ENCODE measurements at regions not wholly inside any gene's neighbourhood (a gene's known extent, or its start where the extent isn't known, plus 50 kb on each side); places are given as distances from the start of the nearest gene placed in this dataset.

DNA sequence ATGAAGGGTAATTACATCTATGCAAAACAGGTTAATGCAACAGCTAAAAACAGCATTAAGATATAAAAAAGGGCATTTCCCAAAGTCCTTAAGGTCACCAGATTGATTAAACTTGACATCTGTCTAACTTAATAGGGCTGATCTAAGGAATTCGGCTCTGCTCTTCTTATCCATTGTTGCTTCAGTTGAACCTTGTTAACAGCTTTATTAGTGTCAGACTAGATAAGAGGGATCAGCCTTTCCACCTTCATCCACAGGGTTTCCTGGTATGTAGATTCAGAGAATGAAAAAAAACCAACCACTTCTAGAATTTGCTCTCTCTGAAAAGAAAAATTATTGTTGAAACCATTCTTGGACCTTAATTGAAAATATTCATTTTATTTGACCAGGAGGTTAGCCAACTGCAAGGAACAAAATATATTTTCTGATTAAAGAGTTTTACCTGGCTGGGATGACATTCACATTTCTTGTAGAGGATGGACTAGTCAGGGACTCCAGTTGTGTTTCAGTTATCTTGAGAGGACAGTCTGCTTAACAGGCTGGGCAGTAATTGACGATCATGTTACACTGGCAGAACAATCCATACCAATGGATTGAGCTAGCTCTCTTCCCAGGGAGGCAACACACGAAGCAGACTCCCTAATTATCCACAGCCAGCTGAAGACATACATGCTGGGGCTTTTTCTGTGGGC is 357.4 kb upstream of the ACVR2A start:
- no peaks in the 10 kb centered on the region for H3K36me3 ChIP-seq
- no peak for ATAC-seq

DNA sequence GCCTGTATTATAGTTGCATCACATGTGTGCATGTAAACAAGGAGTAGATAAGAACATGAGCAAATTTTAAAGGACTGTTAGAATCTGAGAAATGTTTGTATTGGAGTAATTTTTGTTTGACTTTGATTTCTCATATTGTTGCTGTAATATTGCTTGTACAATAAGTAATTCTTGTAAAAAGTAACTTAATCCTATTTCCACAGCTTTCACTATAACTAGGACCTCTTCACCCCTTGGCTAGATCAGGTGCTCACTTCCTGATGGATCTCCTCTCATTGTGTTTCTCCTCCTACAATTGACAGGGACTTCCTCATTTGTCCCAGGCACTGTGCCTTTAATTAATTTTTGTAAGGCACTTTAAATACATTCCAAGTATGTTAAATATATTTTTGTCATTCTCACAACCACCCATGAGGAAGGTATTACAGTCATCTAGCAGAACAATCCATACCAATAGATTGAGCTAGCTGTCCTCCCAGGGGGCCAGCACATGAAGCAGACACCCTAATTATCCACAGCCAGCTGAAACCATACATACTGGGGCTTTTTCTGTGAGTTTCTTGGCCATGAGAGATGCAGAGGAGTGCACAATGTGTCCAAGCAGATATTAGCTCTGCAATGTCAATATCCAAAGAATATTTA is 359.5 kb upstream of the ACVR2A start:
- ATAC-seq, result no peak
- TF ChIP-seq, protein P1, sequence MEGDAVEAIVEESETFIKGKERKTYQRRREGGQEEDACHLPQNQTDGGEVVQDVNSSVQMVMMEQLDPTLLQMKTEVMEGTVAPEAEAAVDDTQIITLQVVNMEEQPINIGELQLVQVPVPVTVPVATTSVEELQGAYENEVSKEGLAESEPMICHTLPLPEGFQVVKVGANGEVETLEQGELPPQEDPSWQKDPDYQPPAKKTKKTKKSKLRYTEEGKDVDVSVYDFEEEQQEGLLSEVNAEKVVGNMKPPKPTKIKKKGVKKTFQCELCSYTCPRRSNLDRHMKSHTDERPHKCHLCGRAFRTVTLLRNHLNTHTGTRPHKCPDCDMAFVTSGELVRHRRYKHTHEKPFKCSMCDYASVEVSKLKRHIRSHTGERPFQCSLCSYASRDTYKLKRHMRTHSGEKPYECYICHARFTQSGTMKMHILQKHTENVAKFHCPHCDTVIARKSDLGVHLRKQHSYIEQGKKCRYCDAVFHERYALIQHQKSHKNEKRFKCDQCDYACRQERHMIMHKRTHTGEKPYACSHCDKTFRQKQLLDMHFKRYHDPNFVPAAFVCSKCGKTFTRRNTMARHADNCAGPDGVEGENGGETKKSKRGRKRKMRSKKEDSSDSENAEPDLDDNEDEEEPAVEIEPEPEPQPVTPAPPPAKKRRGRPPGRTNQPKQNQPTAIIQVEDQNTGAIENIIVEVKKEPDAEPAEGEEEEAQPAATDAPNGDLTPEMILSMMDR (IDR thresholded peaks at IDR 0.05), result no peak
- no peak for TF ChIP-seq POLR2A (IDR thresholded peaks at IDR 0.05)
- no peak for TF ChIP-seq POLR2AphosphoS5 (IDR thresholded peaks at IDR 0.05)
- Histone ChIP-seq H3K27me3 (no peaks in the 10 kb centered on the region), H3K27ac (no peak overlapping the region), H3K9me3 (no peaks in the 10 kb centered on the region), H3K4me1 (peaks cover 0 to 18% (median 4%) of the 10 kb centered on the region in 3 donors), H3K36me3 (no peaks in the 10 kb centered on the region), H3K4me3 (no peak overlapping the region)

More for the DNA sequence above, 357.4 kb upstream of the ACVR2A start:
- Histone ChIP-seq H3K9me3 (no peaks in the 10 kb centered on the region), H3K27ac (no peak overlapping the region), H3K4me3 (no peak overlapping the region), H3K27me3 (no peaks in the 10 kb centered on the region), H3K4me1 (peaks cover 0 to 10% (median 0%) of the 10 kb centered on the region in 3 donors)
- TF ChIP-seq POLR2AphosphoS5 (IDR thresholded peaks at IDR 0.05), result no peak
- no peak for TF ChIP-seq EP300 (IDR thresholded peaks at IDR 0.05)
- TF ChIP-seq, protein P1 (IDR thresholded peaks at IDR 0.05), result no peak
- TF ChIP-seq POLR2A (IDR thresholded peaks at IDR 0.05), result no peak
- 85 to 86% methylated on average over 1 to 2 of the region's 3 CpGs for WGBS, 2 donors (ENCODE audit: low coverage in 1 of 2)

DNA sequence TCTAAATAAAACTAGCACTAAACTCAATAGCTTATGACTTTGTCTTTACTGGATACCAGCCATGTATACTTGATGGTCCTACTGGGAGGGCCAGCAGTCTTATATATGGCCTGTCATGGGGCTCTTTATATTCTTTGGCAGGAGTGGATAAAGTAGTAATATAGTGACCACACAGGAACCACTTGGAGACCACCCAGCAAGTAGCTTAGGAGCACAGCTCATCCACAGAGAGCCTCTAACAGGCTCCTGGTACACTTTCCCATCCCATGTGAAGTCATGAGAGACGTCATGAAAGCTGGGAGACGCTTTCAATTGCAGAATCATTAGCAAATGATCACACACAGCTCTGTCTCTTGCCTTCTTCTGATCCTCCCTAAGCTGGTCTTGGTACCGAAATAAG is 360.9 kb upstream of the ACVR2A start:
- Histone ChIP-seq H3K36me3 (no peaks in the 10 kb centered on the region), H3K4me1 (peaks cover 0 to 18% (median 4%) of the 10 kb centered on the region in 3 donors), H3K27me3 (no peaks in the 10 kb centered on the region), H3K4me3 (no peak overlapping the region), H3K27ac (no peak overlapping the region), H3K9me3 (no peaks in the 10 kb centered on the region)
- WGBS, 2 donors (ENCODE audit: low coverage in 1 of 2), result 50 to 65% methylated on average over 2 to 3 of the region's 3 CpGs
- no peak for TF ChIP-seq EP300 (IDR thresholded peaks at IDR 0.05)
- TF ChIP-seq, protein P1 (IDR thresholded peaks at IDR 0.05), result no peak
- TF ChIP-seq POLR2A (IDR thresholded peaks at IDR 0.05), result no peak
- no peak for ATAC-seq

DNA sequence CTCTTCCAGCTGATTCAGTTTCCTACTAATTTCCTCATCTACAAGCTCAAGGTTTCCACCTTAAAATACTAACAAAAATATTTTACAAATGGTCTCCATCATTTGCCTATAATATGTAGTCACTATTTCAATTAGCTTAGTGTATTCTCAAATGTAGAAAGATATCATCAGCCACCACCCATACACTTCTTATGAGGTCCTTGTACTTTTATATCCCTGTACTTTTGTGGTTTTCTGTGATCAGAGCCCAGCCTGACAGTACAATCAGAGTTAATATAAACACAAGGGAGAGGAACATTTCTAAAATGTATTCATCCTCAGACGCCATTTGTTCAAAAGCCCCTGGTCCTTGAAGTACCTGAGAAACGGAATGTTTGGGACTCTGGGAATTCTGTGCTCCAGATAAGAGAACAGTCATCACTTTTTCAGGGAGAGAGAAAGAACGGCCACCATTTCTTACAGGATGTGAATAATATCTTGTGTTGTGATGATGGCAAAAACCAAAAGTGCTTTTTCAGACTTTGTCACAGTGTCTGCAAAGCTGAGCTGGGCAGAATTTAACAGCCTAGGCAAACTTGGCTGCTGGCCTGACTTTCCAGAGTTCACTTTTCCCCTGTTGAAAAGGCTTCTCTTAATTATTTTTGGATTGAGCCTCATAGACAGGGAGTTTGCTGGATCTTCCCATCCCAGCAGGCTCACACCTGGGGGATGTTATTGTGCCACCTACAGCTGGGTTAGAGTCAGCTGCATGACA is 361.7 kb upstream of the ACVR2A start:
- Histone ChIP-seq H3K27ac (peak overlapping the region in 1 of 4 donors; percentile 13), H3K9me3 (no peaks in the 10 kb centered on the region), H3K27me3 (no peaks in the 10 kb centered on the region), H3K4me1 (peaks cover 0 to 18% (median 4%) of the 10 kb centered on the region in 3 donors), H3K36me3 (no peaks in the 10 kb centered on the region), H3K4me3 (no peak overlapping the region)
- no peak for TF ChIP-seq POLR2A (IDR thresholded peaks at IDR 0.05)
- no peak for TF ChIP-seq POLR2AphosphoS5 (IDR thresholded peaks at IDR 0.05)
- no peak for TF ChIP-seq EP300 (IDR thresholded peaks at IDR 0.05)
- TF ChIP-seq, protein P1 (IDR thresholded peaks at IDR 0.05), result no peak
- 28 to 47% methylated on average over 3 of the region's 3 CpGs for WGBS, 2 donors (ENCODE audit: low coverage in 1 of 2)
- no peak for ATAC-seq
